CD14-positive monocyte (primary cell): ENCODE measurements at regions not wholly inside any gene's neighbourhood (a gene's known extent, or its start where the extent isn't known, plus 50 kb on each side); places are given as distances from the start of the nearest gene placed in this dataset.
A peak's percentile ranks its signal among the peaks of the same experiment; 100 is the strongest.
"Not testable (repeated sequence)": the region's sequence is repeated elsewhere in the genome, so short reads cannot be mapped to it uniquely, and the experiment has no call there.

Source experiments
- DNase-seq, 3 donors: peaks; one replicate each; pipeline ENCODE4 v3.0.0-alpha.2; 2011 to 2022
- H2AFZ ChIP-seq: 2 replicates; pipeline ENCODE4 v1.6.0; 2012; ENCODE audit warnings: mild to moderate bottlenecking, low read depth, low read length, inconsistent platforms; ENCODE audit not compliant: insufficient read depth, poor library complexity, severe bottlenecking
- H3K27ac ChIP-seq, 2 donors: 1 replicate in 1 of 2; 2 replicates in 1 of 2; pipeline ENCODE4 v1.5.1; 2012 to 2013; ENCODE audit warnings: low read length in 2 of 2, control low read depth in 1 of 2, inconsistent platforms in 1 of 2, low read depth in 1 of 2, mild to moderate bottlenecking in 1 of 2
- H3K27me3 ChIP-seq, 2 donors: one replicate each; pipeline versions ENCODE4 v1.6.0 to v1.6.1; 2011 to 2013; ENCODE audit warnings: low read length in 2 of 2; ENCODE audit not compliant: control insufficient read depth in 2 of 2, insufficient read depth in 2 of 2
- H3K36me3 ChIP-seq, 2 donors: replicated peaks in 1 of 2; 1 replicate in 1 of 2; 2 replicates in 1 of 2; pipeline versions ENCODE4 v1.5.1 to v1.6.1; 2012 to 2013; ENCODE audit warnings: low read length in 2 of 2, control low read depth in 1 of 2, inconsistent platforms in 1 of 2, mild to moderate bottlenecking in 1 of 2; ENCODE audit not compliant: insufficient read depth in 2 of 2, control insufficient read depth in 1 of 2
- H3K4me1 ChIP-seq, 2 donors: 1 replicate in 1 of 2; 2 replicates in 1 of 2; pipeline versions ENCODE4 v1.5.1 to v1.6.1; 2012 to 2013; ENCODE audit warnings: low read length in 2 of 2, control low read depth in 1 of 2, inconsistent platforms in 1 of 2, mild to moderate bottlenecking in 1 of 2, moderate library complexity in 1 of 2; ENCODE audit not compliant: insufficient read depth in 2 of 2, control insufficient read depth in 1 of 2
- H3K4me2 ChIP-seq: replicated peaks from 2 replicates; pipeline ENCODE3; 2012; ENCODE audit warnings: low read length, moderate library complexity, mild to moderate bottlenecking; ENCODE audit not compliant: poor library complexity, severe bottlenecking; ENCODE audit errors: extremely low read depth
- H3K4me3 ChIP-seq, 3 experiments: fragments of 200-600 bp in 1 of 3; sonication (generic) in 1 of 3; replicated peaks in 1 of 3; 1 replicate in 2 of 3; 2 replicates in 1 of 3; pipeline ENCODE4 v1.5.1; 2011 to 2013; ENCODE audit warnings: low read length in 3 of 3, mild to moderate bottlenecking in 3 of 3, control low read depth in 2 of 3, low read depth in 2 of 3, inconsistent platforms in 1 of 3, moderate library complexity in 1 of 3
- H3K79me2 ChIP-seq: 2 replicates; pipeline ENCODE4 v1.6.0; 2012; ENCODE audit warnings: mild to moderate bottlenecking, control low read depth, inconsistent platforms, low read length, moderate library complexity; ENCODE audit not compliant: insufficient read depth
- H3K9ac ChIP-seq: 2 replicates; pipeline ENCODE4 v1.6.0; 2017; ENCODE audit warnings: low read length, mild to moderate bottlenecking; ENCODE audit not compliant: insufficient read depth, poor library complexity, severe bottlenecking
- H3K9me3 ChIP-seq, 2 donors: replicated peaks in 1 of 2; 1 replicate in 1 of 2; 2 replicates in 1 of 2; pipeline versions ENCODE4 v1.5.1 to v1.6.1; 2012 to 2013; ENCODE audit warnings: low read length in 2 of 2, control low read depth in 1 of 2; ENCODE audit not compliant: control insufficient read depth in 1 of 2, insufficient read depth in 1 of 2
- H4K20me1 ChIP-seq: 2 replicates; pipeline ENCODE4 v1.6.0; 2012; ENCODE audit warnings: mild to moderate bottlenecking, low read length, control low read depth, moderate library complexity; ENCODE audit not compliant: insufficient read depth
- H3K27ac Mint-ChIP-seq, 7 donors: one replicate each; pipeline ENCODE4 v1.8.0; 2020; ENCODE audit warnings: mild to moderate bottlenecking in 7 of 7, mixed read lengths in 7 of 7, moderate library complexity in 6 of 7, inconsistent platforms in 2 of 7
- H3K27me3 Mint-ChIP-seq, 3 donors: one replicate each; pipeline ENCODE4 v1.8.0; 2021 to 2022; ENCODE audit warnings: low read depth in 3 of 3, mild to moderate bottlenecking in 3 of 3, mixed read lengths in 3 of 3, moderate library complexity in 3 of 3, inconsistent platforms in 1 of 3
- H3K36me3 Mint-ChIP-seq, 2 donors: one replicate each; pipeline ENCODE4 v1.8.0; 2020; ENCODE audit warnings: mixed read lengths in 2 of 2, inconsistent platforms in 1 of 2, mild to moderate bottlenecking in 1 of 2
- H3K4me1 Mint-ChIP-seq: one replicate; pipeline ENCODE4 v1.8.0; 2020; ENCODE audit warnings: mild to moderate bottlenecking, mixed read lengths
- H3K4me3 Mint-ChIP-seq, 2 donors: one replicate each; pipeline ENCODE4 v1.8.0; 2020; ENCODE audit warnings: mild to moderate bottlenecking in 2 of 2, mixed read lengths in 2 of 2, moderate library complexity in 1 of 2
- H3K9me3 Mint-ChIP-seq, 7 donors: one replicate each; pipeline ENCODE4 v1.8.0; 2020 to 2022; ENCODE audit warnings: mixed read lengths in 7 of 7, mild to moderate bottlenecking in 6 of 7, moderate library complexity in 6 of 7, inconsistent platforms in 2 of 7
- WGBS: methylation state at CpG from one replicate; pipeline ENCODE4 v1.1.5; 2013; ENCODE audit warnings: missing lambda C conversion rate; ENCODE audit not compliant: insufficient coverage; 5-methylcytosine and 5-hydroxymethylcytosine counted together
- intact Hi-C, 2 donors: fragments of 100-400 bp; cut with micrococcal nuclease; formaldehyde crosslinking; loops; one replicate each; pipeline versions ENCODE4 v1.15.0 to v1.15.1; 2023
- TF ChIP-seq, protein P1 (sequence below): fragments of 200-600 bp; IDR thresholded peaks from one replicate; pipeline ENCODE4 v1.8.0; 2022; ENCODE audit warnings: antibody characterized with exemption, mild to moderate bottlenecking

DNA sequence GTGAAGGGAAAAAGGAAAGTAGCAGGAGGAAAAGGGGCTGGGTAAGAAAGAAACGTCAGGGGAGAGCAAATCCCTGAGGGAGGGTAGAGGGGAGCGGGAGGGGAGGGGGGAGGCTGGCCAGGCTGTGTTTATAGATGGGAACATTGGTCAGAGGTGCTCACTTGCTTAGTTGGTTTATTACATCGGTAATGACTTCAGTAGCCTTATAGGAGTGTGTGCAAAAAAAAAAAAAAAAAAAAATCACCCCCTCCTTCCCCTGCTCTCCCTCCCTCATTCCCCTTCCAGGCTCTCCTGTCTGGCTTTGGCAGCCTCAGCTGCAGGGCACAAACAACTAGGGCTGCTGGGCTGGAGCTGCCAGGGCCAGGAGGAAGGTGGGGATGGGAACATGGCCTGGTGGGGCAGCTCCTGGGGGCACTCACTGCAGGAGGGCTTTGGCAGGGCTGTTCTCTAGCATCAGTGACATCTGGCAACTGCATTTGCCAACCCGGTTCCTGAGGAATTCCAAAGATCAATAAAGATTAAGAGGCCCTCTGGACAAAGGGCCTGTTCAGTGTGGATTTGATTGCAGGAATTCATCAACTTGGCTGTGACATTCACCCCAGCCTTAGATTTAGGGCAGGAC, 334.5 kb upstream of the FRG2C start:
- DNase-seq = no peak
- WGBS = 78% methylated on average over 2 of the region's 4 CpGs
- no peak overlapping the region for H2AFZ ChIP-seq
- intact Hi-C loops = no loop called here
- no peak overlapping the region for H3K4me2 ChIP-seq
- no peak overlapping the region for H3K4me3 ChIP-seq
- no peak overlapping the region for H3K27ac ChIP-seq
- no peaks in the 10 kb centered on the region for H3K9me3 ChIP-seq
- H3K9me3 Mint-ChIP-seq = peaks cover 0 to 3% (median 0%) of the 10 kb centered on the region in 7 donors
- H3K4me1 Mint-ChIP-seq = no peaks in the 10 kb centered on the region
- no peaks in the 10 kb centered on the region for H3K36me3 ChIP-seq
- H4K20me1 ChIP-seq = no peaks in the 10 kb centered on the region
- H3K36me3 Mint-ChIP-seq = no peaks in the 10 kb centered on the region
- H3K4me1 ChIP-seq = no peaks in the 10 kb centered on the region
- no peaks in the 10 kb centered on the region for H3K79me2 ChIP-seq
- no peak overlapping the region for H3K27ac Mint-ChIP-seq
- no peak overlapping the region for H3K9ac ChIP-seq
- no peak overlapping the region for H3K4me3 Mint-ChIP-seq
- TF ChIP-seq, protein P1, sequence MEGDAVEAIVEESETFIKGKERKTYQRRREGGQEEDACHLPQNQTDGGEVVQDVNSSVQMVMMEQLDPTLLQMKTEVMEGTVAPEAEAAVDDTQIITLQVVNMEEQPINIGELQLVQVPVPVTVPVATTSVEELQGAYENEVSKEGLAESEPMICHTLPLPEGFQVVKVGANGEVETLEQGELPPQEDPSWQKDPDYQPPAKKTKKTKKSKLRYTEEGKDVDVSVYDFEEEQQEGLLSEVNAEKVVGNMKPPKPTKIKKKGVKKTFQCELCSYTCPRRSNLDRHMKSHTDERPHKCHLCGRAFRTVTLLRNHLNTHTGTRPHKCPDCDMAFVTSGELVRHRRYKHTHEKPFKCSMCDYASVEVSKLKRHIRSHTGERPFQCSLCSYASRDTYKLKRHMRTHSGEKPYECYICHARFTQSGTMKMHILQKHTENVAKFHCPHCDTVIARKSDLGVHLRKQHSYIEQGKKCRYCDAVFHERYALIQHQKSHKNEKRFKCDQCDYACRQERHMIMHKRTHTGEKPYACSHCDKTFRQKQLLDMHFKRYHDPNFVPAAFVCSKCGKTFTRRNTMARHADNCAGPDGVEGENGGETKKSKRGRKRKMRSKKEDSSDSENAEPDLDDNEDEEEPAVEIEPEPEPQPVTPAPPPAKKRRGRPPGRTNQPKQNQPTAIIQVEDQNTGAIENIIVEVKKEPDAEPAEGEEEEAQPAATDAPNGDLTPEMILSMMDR = no peak
- H3K27me3 Mint-ChIP-seq = peaks cover 0 to 1% (median 1%) of the 10 kb centered on the region in 3 donors
- H3K27me3 ChIP-seq = no peaks in the 10 kb centered on the region

DNA sequence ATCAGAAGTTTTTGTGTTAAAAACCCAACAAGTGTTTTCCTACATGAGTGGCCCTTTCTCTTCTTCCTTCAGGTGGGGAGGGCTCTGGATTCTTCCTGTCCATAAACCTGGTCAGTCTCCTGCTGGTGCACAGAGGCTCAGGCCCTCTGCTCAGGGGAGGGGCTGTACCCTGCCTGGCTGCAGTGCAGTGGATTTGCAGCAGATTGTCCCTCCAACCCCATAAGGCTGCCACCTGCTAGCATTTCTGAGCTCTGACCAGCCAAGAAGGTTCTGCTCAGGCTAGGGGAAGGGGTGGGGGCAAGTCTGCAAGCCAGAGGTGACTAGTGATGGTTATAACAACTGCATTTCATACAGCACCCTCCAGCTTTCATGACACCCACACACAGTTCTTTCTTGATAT, 333.7 kb upstream of the FRG2C start:
- H3K4me1 Mint-ChIP-seq, H3K9me3 Mint-ChIP-seq, H3K4me3 Mint-ChIP-seq: not testable (repeated sequence)

DNA sequence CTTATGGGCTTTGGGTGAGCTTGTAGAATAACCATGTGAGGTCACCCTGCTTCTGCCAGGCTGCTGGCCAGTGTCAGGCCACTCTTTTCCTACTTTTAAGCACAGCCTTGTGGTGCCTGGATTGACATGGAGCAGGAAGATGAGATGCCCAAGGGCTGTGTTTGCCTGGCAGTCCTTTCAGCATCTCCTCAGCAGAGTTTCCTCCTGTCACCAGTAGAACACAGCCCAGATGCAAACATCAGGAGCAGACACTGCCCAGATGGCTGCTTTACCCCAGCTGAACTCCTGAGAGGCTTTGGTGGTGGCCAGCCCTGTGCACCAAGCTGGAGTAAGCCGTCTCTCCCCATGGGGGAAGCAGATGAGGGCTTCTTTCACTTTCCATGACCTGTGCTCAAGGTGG, 332.0 kb upstream of the FRG2C start:
- H3K4me2 ChIP-seq, H3K27me3 ChIP-seq, H3K9me3 ChIP-seq, intact Hi-C loops, H3K4me1 ChIP-seq, H3K9ac ChIP-seq, H3K4me1 Mint-ChIP-seq, H3K4me3 Mint-ChIP-seq, H3K27ac ChIP-seq, H3K9me3 Mint-ChIP-seq, H4K20me1 ChIP-seq, H3K36me3 Mint-ChIP-seq, H2AFZ ChIP-seq, H3K36me3 ChIP-seq, H3K27me3 Mint-ChIP-seq, H3K4me3 ChIP-seq, H3K79me2 ChIP-seq, DNase-seq: not testable (repeated sequence)
- no CpG with 5 or more reads among the region's 1 CpG for WGBS
- peak overlapping the region in 1 of 7 donors; percentile 46 for H3K27ac Mint-ChIP-seq

More for the DNA sequence above, 333.7 kb upstream of the FRG2C start:
- H3K27ac Mint-ChIP-seq = peak overlapping the region in 1 of 7 donors; percentile 56
- H3K4me1 ChIP-seq, H2AFZ ChIP-seq, H3K36me3 Mint-ChIP-seq, H3K27me3 ChIP-seq, DNase-seq, H3K27me3 Mint-ChIP-seq, H3K9me3 ChIP-seq, H3K27ac ChIP-seq, H4K20me1 ChIP-seq, H3K9ac ChIP-seq, H3K4me3 ChIP-seq, H3K36me3 ChIP-seq, H3K79me2 ChIP-seq, intact Hi-C loops, H3K4me2 ChIP-seq: not testable (repeated sequence)
